ENCODE measurements at regions not wholly inside any gene's neighbourhood (a gene's known extent, or its start where the extent isn't known, plus 50 kb on each side); places are given as distances from the start of the nearest gene placed in this dataset.

- TF ChIP-seq SUZ12 (IDR thresholded peaks at IDR 0.05; ENCODE audit: low read length) (no peak), ATF2 (IDR thresholded peaks at IDR 0.05; ENCODE audit: low read length) (no peak), ASH2L (IDR thresholded peaks at IDR 0.05; ENCODE audit: low read length) (no peak), CTCF (IDR thresholded peaks at IDR 0.05; ENCODE audit: control extremely low read depth in 1 of 3, insufficient read depth in 1 of 3, low read depth in 1 of 3, low read length in 3 of 3) (no peak), ATF3 (IDR thresholded peaks at IDR 0.05; ENCODE audit: insufficient read depth, low read depth, low read length) (no peak), RAD21 (IDR thresholded peaks at IDR 0.05 in 1 of 2, conservative IDR thresholded peaks at IDR 0.05 in 1 of 2; ENCODE audit: low read depth in 2 of 2, low read length in 2 of 2) (no peak), RFX5 (IDR thresholded peaks at IDR 0.05; ENCODE audit: borderline replicate concordance, low read depth, low read length) (no peak), HDAC6 (IDR thresholded peaks at IDR 0.05; ENCODE audit: low read depth, low read length) (no peak), BCL11A (IDR thresholded peaks at IDR 0.05; ENCODE audit: low read depth in 2 of 2, low read length in 2 of 2) (no peak), MAX (IDR thresholded peaks at IDR 0.05) (no peak), SP1 (IDR thresholded peaks at IDR 0.05; ENCODE audit: low read depth, low read length) (no peak), CHD7 (IDR thresholded peaks at IDR 0.05; ENCODE audit: insufficient replicate concordance, low read length) (no peak)
Measured at GRCh38 chr17:56659622-56660021, 66.1 kb downstream of the NOG start.
